IMR-90 (cell line): ENCODE measurements at regions not wholly inside any gene's neighbourhood (a gene's known extent, or its start where the extent isn't known, plus 50 kb on each side); places are given as distances from the start of the nearest gene placed in this dataset.

Source experiments
- ATAC-seq: fragments of 200-7000 bp; cut with Tn5 transposase; 2 replicates; pipeline ENCODE4 v1.9.1; 2020; ENCODE audit warnings: low read depth, mild to moderate bottlenecking, moderate library complexity
- BruUV-seq: library from RNA; stranded (reverse); fragments of 400-500 nt; replicated peaks from 2 replicates; lab custom pipeline; 2021; lab: Mats Ljungman, UMichigan
- CTCF ChIA-PET: fragments of 300-600 bp; formaldehyde crosslinking; extraction: SDS; loops from one replicate; lab custom pipeline; 2021; ENCODE audit warnings: antibody characterized with exemption; lab: Yijun Ruan, JAX
- POLR2A ChIA-PET: fragments of 300-600 bp; sonication (Branson Sonifier 250); formaldehyde crosslinking; loops from one replicate; lab custom pipeline; 2022; ENCODE audit warnings: antibody characterized with exemption; ENCODE audit not compliant: unreplicated experiment; lab: Charles Lee
- DNase-seq: peaks from one replicate; pipeline ENCODE4 v3.0.0; 2013
- H2AFZ ChIP-seq: replicated peaks from 2 replicates; pipeline ENCODE3; 2013; ENCODE audit warnings: low read length, mild to moderate bottlenecking; ENCODE audit not compliant: poor library complexity
- H2AK5ac ChIP-seq: 2 replicates; pipeline ENCODE4 v1.6.1; 2013; ENCODE audit warnings: low read depth, low read length, inconsistent platforms
- H2AK9ac ChIP-seq: replicated peaks from 2 replicates; pipeline ENCODE3; 2013; ENCODE audit warnings: mild to moderate bottlenecking, low read depth, low read length, moderate library complexity; ENCODE audit not compliant: poor library complexity
- H2BK120ac ChIP-seq: 2 replicates; pipeline ENCODE4 v1.6.1; 2013; ENCODE audit warnings: low read depth, low read length, inconsistent platforms
- H2BK15ac ChIP-seq: 3 replicates; pipeline ENCODE4 v1.6.1; 2013; ENCODE audit warnings: low read depth, low read length, inconsistent platforms
- H2BK20ac ChIP-seq: 2 replicates; pipeline ENCODE4 v1.6.1; 2013; ENCODE audit warnings: low read depth, mild to moderate bottlenecking, inconsistent platforms, low read length, moderate library complexity
- H2BK5ac ChIP-seq: 2 replicates; pipeline ENCODE4 v1.6.1; 2013; ENCODE audit warnings: mild to moderate bottlenecking, low read depth, low read length, inconsistent platforms; ENCODE audit not compliant: poor library complexity, severe bottlenecking
- H3K14ac ChIP-seq: replicated peaks from 2 replicates; pipeline ENCODE4 v1.6.1; 2013; ENCODE audit warnings: low read depth, low read length, inconsistent platforms
- H3K18ac ChIP-seq: 2 replicates; pipeline ENCODE4 v1.6.1; 2013; ENCODE audit warnings: low read depth, low read length, control low read depth
- H3K23ac ChIP-seq: 2 replicates; pipeline ENCODE4 v1.6.1; 2013; ENCODE audit warnings: low read depth, low read length, inconsistent platforms
- H3K27ac ChIP-seq: 2 replicates; pipeline ENCODE4 v1.5.1; 2013; ENCODE audit warnings: mild to moderate bottlenecking, control low read depth, low read length; ENCODE audit not compliant: insufficient read depth
- H3K27me3 ChIP-seq: 2 replicates; pipeline ENCODE4 v1.6.1; 2013; ENCODE audit warnings: low read length; ENCODE audit not compliant: control insufficient read depth, insufficient read depth
- H3K36me3 ChIP-seq: 2 replicates; pipeline ENCODE4 v1.6.1; 2013; ENCODE audit warnings: low read length, mixed read lengths; ENCODE audit not compliant: control insufficient read depth, insufficient read depth
- H3K4ac ChIP-seq: 2 replicates; pipeline ENCODE4 v1.6.1; 2013; ENCODE audit warnings: low read depth, low read length, inconsistent platforms
- H3K4me1 ChIP-seq: 2 replicates; pipeline ENCODE4 v1.6.1; 2013; ENCODE audit warnings: low read length, mixed read lengths; ENCODE audit not compliant: control insufficient read depth, insufficient read depth
- H3K4me2 ChIP-seq: 2 replicates; pipeline ENCODE4 v1.6.1; 2013; ENCODE audit warnings: low read depth, mild to moderate bottlenecking, control low read depth, low read length, moderate library complexity
- H3K4me3 ChIP-seq: 2 replicates; pipeline ENCODE4 v1.5.1; 2013; ENCODE audit warnings: low read depth, mild to moderate bottlenecking, control low read depth, low read length, moderate library complexity; ENCODE audit not compliant: insufficient read depth
- H3K56ac ChIP-seq: 2 replicates; pipeline ENCODE4 v1.6.1; 2013; ENCODE audit warnings: low read length, inconsistent platforms; ENCODE audit not compliant: insufficient read depth; ENCODE audit errors: extremely low read depth
- H3K79me1 ChIP-seq, 2 experiments: 2 replicates each; pipeline ENCODE4 v1.6.1; 2013; ENCODE audit warnings: low read length in 2 of 2, inconsistent platforms in 1 of 2, low read depth in 1 of 2
- H3K9ac ChIP-seq: 2 replicates; pipeline ENCODE4 v1.6.1; 2013; ENCODE audit warnings: low read depth, low read length, control low read depth
- H3K9me1 ChIP-seq: 2 replicates; pipeline ENCODE4 v1.6.1; 2013; ENCODE audit warnings: low read length, inconsistent platforms; ENCODE audit not compliant: insufficient read depth
- H3K9me3 ChIP-seq: 2 replicates; pipeline ENCODE4 v1.6.1; 2013; ENCODE audit warnings: low read length; ENCODE audit not compliant: control insufficient read depth, insufficient read depth
- H4K20me1 ChIP-seq: 2 replicates; pipeline ENCODE4 v1.6.1; 2013; ENCODE audit warnings: low read length, inconsistent platforms; ENCODE audit not compliant: insufficient read depth
- H4K5ac ChIP-seq: 2 replicates; pipeline ENCODE4 v1.6.1; 2013; ENCODE audit warnings: mild to moderate bottlenecking, low read depth, low read length, control low read depth
- H4K8ac ChIP-seq, 2 experiments: 2 replicates each; pipeline ENCODE4 v1.6.1; 2013; ENCODE audit warnings: low read depth in 2 of 2, low read length in 2 of 2, control low read depth in 1 of 2, inconsistent platforms in 1 of 2
- H4K91ac ChIP-seq: 2 replicates; pipeline ENCODE4 v1.6.1; 2013; ENCODE audit warnings: low read depth, low read length, inconsistent platforms; ENCODE audit not compliant: insufficient read depth
- BHLHE40 ChIP-seq: fragments of 150-350 bp; IDR thresholded peaks from 2 replicates; pipeline ENCODE4 v1.6.1; 2016; ENCODE audit warnings: mild to moderate bottlenecking, low read depth, low read length
- CHD1 ChIP-seq: IDR thresholded peaks from 2 replicates; pipeline ENCODE4 v1.6.1; 2012; ENCODE audit warnings: low read depth, low read length, improper control_type of control experiment
- FOS ChIP-seq: fragments of 150-350 bp; IDR thresholded peaks from 2 replicates; pipeline ENCODE4 v1.6.1; 2016; ENCODE audit warnings: low read depth, low read length
- RCOR1 ChIP-seq: IDR thresholded peaks from 2 replicates; pipeline ENCODE4 v1.6.1; 2012; ENCODE audit warnings: mild to moderate bottlenecking, low read length, improper control_type of control experiment; ENCODE audit not compliant: insufficient replicate concordance
- WGBS, 2 experiments: methylation state at CpG; one replicate each; pipeline versions ENCODE4 v1.1.5 to v1.1.7; 2013; ENCODE audit warnings: missing lambda C conversion rate in 2 of 2; ENCODE audit not compliant: insufficient read length in 1 of 2; ENCODE audit errors: extremely low coverage in 2 of 2; 5-methylcytosine and 5-hydroxymethylcytosine counted together
- dilution Hi-C: fragments of 300-500 bp; cut with HindIII; formaldehyde crosslinking; loops from one replicate; pipeline ENCODE4 v1.14.3; 2018; ENCODE audit warnings: low sequenced_read_pairs; ENCODE audit not compliant: unreplicated experiment
- in situ Hi-C: fragments of 300-500 bp; cut with MboI; formaldehyde crosslinking; loops from 3 replicates; pipeline ENCODE4 v1.14.3; 2019; ENCODE audit warnings: low sequenced_read_pairs, inconsistent platforms, mixed read lengths
- intact Hi-C: fragments of 100-400 bp; cut with micrococcal nuclease; formaldehyde crosslinking; loops from 2 replicates; pipeline ENCODE4 v1.10.0; 2022
- TF ChIP-seq, protein P1 (sequence below): fragments of 150-350 bp; IDR thresholded peaks from 2 replicates; pipeline ENCODE4 v1.6.1; 2017; ENCODE audit warnings: mild to moderate bottlenecking, antibody characterized with exemption, low read length, low read depth

DNA sequence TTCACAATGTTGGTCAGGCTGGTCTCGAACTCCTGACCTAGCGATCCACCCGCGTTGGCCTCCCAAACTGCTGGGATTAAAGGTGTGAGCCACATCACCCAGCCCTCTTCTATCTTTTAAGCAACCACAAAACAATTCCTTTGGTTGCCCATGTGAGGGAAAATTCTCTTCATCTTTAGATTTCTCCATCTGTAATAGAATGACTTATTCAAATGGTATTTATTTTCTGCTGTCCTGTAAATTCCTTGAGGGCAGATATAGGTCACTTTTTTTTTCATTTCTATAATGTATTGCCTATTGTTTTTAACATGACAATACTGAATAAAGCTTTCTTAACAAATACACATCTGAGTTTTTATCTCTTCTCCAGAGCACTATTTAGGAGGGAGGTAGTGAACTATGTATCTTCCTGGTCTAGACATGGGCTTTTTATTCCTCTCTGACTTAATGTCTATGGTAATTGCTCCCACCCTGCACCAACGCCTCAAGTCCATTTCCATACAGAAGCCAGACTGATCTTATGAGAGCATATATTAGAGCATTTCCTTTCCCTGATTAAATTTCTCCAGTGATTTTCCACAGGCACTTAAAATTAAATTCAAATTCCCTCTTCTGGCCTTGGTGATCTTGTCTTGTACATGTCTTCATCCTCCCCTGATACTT lies 595.6 kb downstream of the CAAP1 start:
- H4K5ac ChIP-seq = no peak overlapping the region
- no peaks in the 10 kb centered on the region for H3K36me3 ChIP-seq
- H3K18ac ChIP-seq = no peak overlapping the region
- H3K56ac ChIP-seq = no peak overlapping the region
- H4K20me1 ChIP-seq = no peaks in the 10 kb centered on the region
- no peak overlapping the region for H3K23ac ChIP-seq
- H3K4me3 ChIP-seq = no peak overlapping the region
- no peaks in the 10 kb centered on the region for H3K9me3 ChIP-seq
- TF ChIP-seq, protein P1, sequence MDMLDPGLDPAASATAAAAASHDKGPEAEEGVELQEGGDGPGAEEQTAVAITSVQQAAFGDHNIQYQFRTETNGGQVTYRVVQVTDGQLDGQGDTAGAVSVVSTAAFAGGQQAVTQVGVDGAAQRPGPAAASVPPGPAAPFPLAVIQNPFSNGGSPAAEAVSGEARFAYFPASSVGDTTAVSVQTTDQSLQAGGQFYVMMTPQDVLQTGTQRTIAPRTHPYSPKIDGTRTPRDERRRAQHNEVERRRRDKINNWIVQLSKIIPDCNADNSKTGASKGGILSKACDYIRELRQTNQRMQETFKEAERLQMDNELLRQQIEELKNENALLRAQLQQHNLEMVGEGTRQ = no peak
- no peak for TF ChIP-seq CHD1
- no peak for TF ChIP-seq BHLHE40
- TF ChIP-seq RCOR1 = no peak
- TF ChIP-seq FOS = no peak
- H3K4ac ChIP-seq = no peak overlapping the region
- H2BK20ac ChIP-seq = no peak overlapping the region
- no peak overlapping the region for H2BK15ac ChIP-seq
- no TSS peak for BruUV-seq
- WGBS, 2 experiments = no CpG with 5 or more reads among the region's 5 CpGs
- H2AK5ac ChIP-seq = no peak overlapping the region
- H4K91ac ChIP-seq = no peak overlapping the region
- peaks cover 3% of the 10 kb centered on the region for H3K4me1 ChIP-seq
- CTCF ChIA-PET = interaction anchor here (0.6 kb wide), 1 partner anchor 25 kb away, joined by 3 read pairs; no protein-coding TSS in a partner anchor
- H4K8ac ChIP-seq = no peak overlapping the region
- no peaks in the 10 kb centered on the region for H3K79me1 ChIP-seq
- intact Hi-C loops (no loop called here), in situ Hi-C loops (no loop called here), dilution Hi-C loops (no loop called here)
- no peak overlapping the region for H2AFZ ChIP-seq
- no peak overlapping the region for H3K9ac ChIP-seq
- POLR2A ChIA-PET = interaction anchor here (0.6 kb wide), 1 partner anchor 47 kb away, joined by 5 read pairs; no protein-coding TSS in a partner anchor
- DNase-seq = no peak
- H3K27ac ChIP-seq = no peak overlapping the region
- H2BK120ac ChIP-seq = no peak overlapping the region
- H3K9me1 ChIP-seq = 0 out of 2 replicates have a peak, but pooled peaks cover 3% of the 10 kb centered on the region
- no peak overlapping the region for H3K14ac ChIP-seq
- H2BK5ac ChIP-seq = no peak overlapping the region
- H3K27me3 ChIP-seq = no peaks in the 10 kb centered on the region
- H3K4me2 ChIP-seq = no peak overlapping the region
- H2AK9ac ChIP-seq = no peak overlapping the region
- ATAC-seq = no peak
